IMR-90 (cell line): ENCODE measurements at regions not wholly inside any gene's neighbourhood (a gene's known extent, or its start where the extent isn't known, plus 50 kb on each side); places are given as distances from the start of the nearest gene placed in this dataset.

Experiments used
- ATAC-seq: fragments of 200-7000 bp; cut with Tn5 transposase; 2 replicates; pipeline ENCODE4 v1.9.1; 2020; ENCODE audit warnings: low read depth, mild to moderate bottlenecking, moderate library complexity
- BruUV-seq: library from RNA; stranded (reverse); fragments of 400-500 nt; replicated peaks from 2 replicates; lab custom pipeline; 2021; lab: Mats Ljungman, UMichigan
- CTCF ChIA-PET: fragments of 300-600 bp; formaldehyde crosslinking; extraction: SDS; loops from one replicate; lab custom pipeline; 2021; ENCODE audit warnings: antibody characterized with exemption; lab: Yijun Ruan, JAX
- POLR2A ChIA-PET: fragments of 300-600 bp; sonication (Branson Sonifier 250); formaldehyde crosslinking; loops from one replicate; lab custom pipeline; 2022; ENCODE audit warnings: antibody characterized with exemption; ENCODE audit not compliant: unreplicated experiment; lab: Charles Lee
- DNase-seq: peaks from one replicate; pipeline ENCODE4 v3.0.0; 2013
- H2AFZ ChIP-seq: replicated peaks from 2 replicates; pipeline ENCODE3; 2013; ENCODE audit warnings: low read length, mild to moderate bottlenecking; ENCODE audit not compliant: poor library complexity
- H2AK5ac ChIP-seq: 2 replicates; pipeline ENCODE4 v1.6.1; 2013; ENCODE audit warnings: low read depth, low read length, inconsistent platforms
- H2AK9ac ChIP-seq: replicated peaks from 2 replicates; pipeline ENCODE3; 2013; ENCODE audit warnings: mild to moderate bottlenecking, low read depth, low read length, moderate library complexity; ENCODE audit not compliant: poor library complexity
- H2BK120ac ChIP-seq: 2 replicates; pipeline ENCODE4 v1.6.1; 2013; ENCODE audit warnings: low read depth, low read length, inconsistent platforms
- H2BK15ac ChIP-seq: 3 replicates; pipeline ENCODE4 v1.6.1; 2013; ENCODE audit warnings: low read depth, low read length, inconsistent platforms
- H2BK20ac ChIP-seq: 2 replicates; pipeline ENCODE4 v1.6.1; 2013; ENCODE audit warnings: low read depth, mild to moderate bottlenecking, inconsistent platforms, low read length, moderate library complexity
- H2BK5ac ChIP-seq: 2 replicates; pipeline ENCODE4 v1.6.1; 2013; ENCODE audit warnings: mild to moderate bottlenecking, low read depth, low read length, inconsistent platforms; ENCODE audit not compliant: poor library complexity, severe bottlenecking
- H3K14ac ChIP-seq: replicated peaks from 2 replicates; pipeline ENCODE4 v1.6.1; 2013; ENCODE audit warnings: low read depth, low read length, inconsistent platforms
- H3K18ac ChIP-seq: 2 replicates; pipeline ENCODE4 v1.6.1; 2013; ENCODE audit warnings: low read depth, low read length, control low read depth
- H3K23ac ChIP-seq: 2 replicates; pipeline ENCODE4 v1.6.1; 2013; ENCODE audit warnings: low read depth, low read length, inconsistent platforms
- H3K27ac ChIP-seq: 2 replicates; pipeline ENCODE4 v1.5.1; 2013; ENCODE audit warnings: mild to moderate bottlenecking, control low read depth, low read length; ENCODE audit not compliant: insufficient read depth
- H3K27me3 ChIP-seq: 2 replicates; pipeline ENCODE4 v1.6.1; 2013; ENCODE audit warnings: low read length; ENCODE audit not compliant: control insufficient read depth, insufficient read depth
- H3K36me3 ChIP-seq: 2 replicates; pipeline ENCODE4 v1.6.1; 2013; ENCODE audit warnings: low read length, mixed read lengths; ENCODE audit not compliant: control insufficient read depth, insufficient read depth
- H3K4ac ChIP-seq: 2 replicates; pipeline ENCODE4 v1.6.1; 2013; ENCODE audit warnings: low read depth, low read length, inconsistent platforms
- H3K4me1 ChIP-seq: 2 replicates; pipeline ENCODE4 v1.6.1; 2013; ENCODE audit warnings: low read length, mixed read lengths; ENCODE audit not compliant: control insufficient read depth, insufficient read depth
- H3K4me2 ChIP-seq: 2 replicates; pipeline ENCODE4 v1.6.1; 2013; ENCODE audit warnings: low read depth, mild to moderate bottlenecking, control low read depth, low read length, moderate library complexity
- H3K4me3 ChIP-seq: 2 replicates; pipeline ENCODE4 v1.5.1; 2013; ENCODE audit warnings: low read depth, mild to moderate bottlenecking, control low read depth, low read length, moderate library complexity; ENCODE audit not compliant: insufficient read depth
- H3K56ac ChIP-seq: 2 replicates; pipeline ENCODE4 v1.6.1; 2013; ENCODE audit warnings: low read length, inconsistent platforms; ENCODE audit not compliant: insufficient read depth; ENCODE audit errors: extremely low read depth
- H3K79me1 ChIP-seq, 2 experiments: 2 replicates each; pipeline ENCODE4 v1.6.1; 2013; ENCODE audit warnings: low read length in 2 of 2, inconsistent platforms in 1 of 2, low read depth in 1 of 2
- H3K9ac ChIP-seq: 2 replicates; pipeline ENCODE4 v1.6.1; 2013; ENCODE audit warnings: low read depth, low read length, control low read depth
- H3K9me1 ChIP-seq: 2 replicates; pipeline ENCODE4 v1.6.1; 2013; ENCODE audit warnings: low read length, inconsistent platforms; ENCODE audit not compliant: insufficient read depth
- H3K9me3 ChIP-seq: 2 replicates; pipeline ENCODE4 v1.6.1; 2013; ENCODE audit warnings: low read length; ENCODE audit not compliant: control insufficient read depth, insufficient read depth
- H4K20me1 ChIP-seq: 2 replicates; pipeline ENCODE4 v1.6.1; 2013; ENCODE audit warnings: low read length, inconsistent platforms; ENCODE audit not compliant: insufficient read depth
- H4K5ac ChIP-seq: 2 replicates; pipeline ENCODE4 v1.6.1; 2013; ENCODE audit warnings: mild to moderate bottlenecking, low read depth, low read length, control low read depth
- H4K8ac ChIP-seq, 2 experiments: 2 replicates each; pipeline ENCODE4 v1.6.1; 2013; ENCODE audit warnings: low read depth in 2 of 2, low read length in 2 of 2, control low read depth in 1 of 2, inconsistent platforms in 1 of 2
- H4K91ac ChIP-seq: 2 replicates; pipeline ENCODE4 v1.6.1; 2013; ENCODE audit warnings: low read depth, low read length, inconsistent platforms; ENCODE audit not compliant: insufficient read depth
- MAZ ChIP-seq: IDR thresholded peaks from 2 replicates; pipeline ENCODE4 v1.6.1; 2012; ENCODE audit warnings: low read depth, mild to moderate bottlenecking, low read length, improper control_type of control experiment, moderate library complexity, borderline replicate concordance
- POLR2A ChIP-seq: IDR thresholded peaks from 2 replicates; pipeline ENCODE4 v1.6.1; 2012; ENCODE audit warnings: mild to moderate bottlenecking, low read depth, low read length
- SMC3 ChIP-seq: fragments of 150-350 bp; IDR thresholded peaks from 2 replicates; pipeline ENCODE4 v1.6.1; 2016; ENCODE audit warnings: low read depth, mild to moderate bottlenecking, antibody characterized with exemption, low read length, moderate library complexity
- WGBS, 2 experiments: methylation state at CpG; one replicate each; pipeline versions ENCODE4 v1.1.5 to v1.1.7; 2013; ENCODE audit warnings: missing lambda C conversion rate in 2 of 2; ENCODE audit not compliant: insufficient read length in 1 of 2; ENCODE audit errors: extremely low coverage in 2 of 2; 5-methylcytosine and 5-hydroxymethylcytosine counted together
- dilution Hi-C: fragments of 300-500 bp; cut with HindIII; formaldehyde crosslinking; loops from one replicate; pipeline ENCODE4 v1.14.3; 2018; ENCODE audit warnings: low sequenced_read_pairs; ENCODE audit not compliant: unreplicated experiment
- in situ Hi-C: fragments of 300-500 bp; cut with MboI; formaldehyde crosslinking; loops from 3 replicates; pipeline ENCODE4 v1.14.3; 2019; ENCODE audit warnings: low sequenced_read_pairs, inconsistent platforms, mixed read lengths
- intact Hi-C: fragments of 100-400 bp; cut with micrococcal nuclease; formaldehyde crosslinking; loops from 2 replicates; pipeline ENCODE4 v1.10.0; 2022

GRCh38 chr11:76271068-76271467, 64.8 kb upstream of the WNT11 start:
- no peak overlapping the region for H3K4me3 ChIP-seq
- no peak overlapping the region for H2AK5ac ChIP-seq
- ChIA-PET POLR2A (no interaction called here), CTCF (no interaction called here)
- no peak overlapping the region for H3K56ac ChIP-seq
- H3K9me3 ChIP-seq: peaks cover 9% of the 10 kb centered on the region
- peaks cover 55% of the 10 kb centered on the region for H3K27me3 ChIP-seq
- H3K27ac ChIP-seq: no peak overlapping the region
- TF ChIP-seq POLR2A (no peak), SMC3 (no peak), MAZ (no peak)
- H2BK120ac ChIP-seq: no peak overlapping the region
- no peak overlapping the region for H2BK15ac ChIP-seq
- no peak overlapping the region for H2AFZ ChIP-seq
- H3K9me1 ChIP-seq: 0 out of 2 replicates have a peak, but pooled peaks cover 5% of the 10 kb centered on the region
- intact Hi-C loops: no loop called here
- no peak overlapping the region for H3K4me2 ChIP-seq
- H4K5ac ChIP-seq: no peak overlapping the region
- peaks cover 4% of the 10 kb centered on the region; the same call in 1 of the 2 replicates for H4K20me1 ChIP-seq
- no peak overlapping the region for H2AK9ac ChIP-seq
- H3K4me1 ChIP-seq: peaks cover 7% of the 10 kb centered on the region
- no peak overlapping the region for H4K8ac ChIP-seq
- ATAC-seq: no peak
- DNase-seq: no peak
- no peak overlapping the region for H3K4ac ChIP-seq
- BruUV-seq: no TSS peak
- H3K36me3 ChIP-seq: no peaks in the 10 kb centered on the region
- H2BK5ac ChIP-seq: no peak overlapping the region
- H3K79me1 ChIP-seq: no peaks in the 10 kb centered on the region
- H3K9ac ChIP-seq: no peak overlapping the region
- no peak overlapping the region for H3K14ac ChIP-seq
- in situ Hi-C loops: no loop called here
- WGBS, 2 experiments: 20% methylated on average over 3 of the region's 9 CpGs; no CpG with 5 or more reads in 1 of the 2 experiments
- H3K23ac ChIP-seq: no peak overlapping the region
- no peak overlapping the region for H4K91ac ChIP-seq
- no peak overlapping the region for H2BK20ac ChIP-seq
- H3K18ac ChIP-seq: no peak overlapping the region
- dilution Hi-C loops: no loop called here
